NCI-H2171 (cell line): ENCODE measurements at regions not wholly inside any gene's neighbourhood (a gene's known extent, or its start where the extent isn't known, plus 50 kb on each side); places are given as distances from the start of the nearest gene placed in this dataset.
A peak's percentile ranks its signal among the peaks of the same experiment; 100 is the strongest.

Experiments used
- DNase-seq: peaks from one replicate; lab custom pipeline; 2025; lab: John Stamatoyannopoulos, UW

GRCh38 chr10:34868589-34868988, 53.5 kb upstream of the PARD3 start:
- DNase-seq, result no peak

GRCh38 chr10:34866848-34867247, 51.8 kb upstream of the PARD3 start:
- peak; percentile 60 for DNase-seq
